H9 (cell line): ENCODE measurements at regions not wholly inside any gene's neighbourhood (a gene's known extent, or its start where the extent isn't known, plus 50 kb on each side); places are given as distances from the start of the nearest gene placed in this dataset.

ENCODE experiments used
- DNase-seq: peaks from one replicate; pipeline ENCODE4 v3.0.0-alpha.2; 2017
- H2AFZ ChIP-seq: one replicate; pipeline ENCODE4 v1.6.1; 2013; ENCODE audit warnings: mild to moderate bottlenecking, low read length, control low read depth, moderate library complexity
- H2AK5ac ChIP-seq: 2 replicates; pipeline ENCODE4 v1.6.1; 2013; ENCODE audit warnings: low read length, control low read depth, mixed read lengths; ENCODE audit not compliant: insufficient read length
- H2BK120ac ChIP-seq: one replicate; pipeline ENCODE4 v1.6.1; 2013; ENCODE audit warnings: low read depth, mild to moderate bottlenecking, low read length, control low read depth, inconsistent platforms; ENCODE audit not compliant: poor library complexity, severe bottlenecking
- H2BK12ac ChIP-seq: 2 replicates; pipeline ENCODE4 v1.6.1; 2013; ENCODE audit warnings: low read length, control low read depth, mixed read lengths, low read depth; ENCODE audit not compliant: insufficient read length
- H2BK15ac ChIP-seq: 2 replicates; pipeline ENCODE4 v1.6.1; 2013; ENCODE audit warnings: low read depth, low read length, control low read depth
- H2BK20ac ChIP-seq: one replicate; pipeline ENCODE4 v1.6.1; 2013; ENCODE audit warnings: low read depth, mild to moderate bottlenecking, low read length, control low read depth, inconsistent platforms; ENCODE audit not compliant: poor library complexity, severe bottlenecking
- H2BK5ac ChIP-seq: 2 replicates; pipeline ENCODE4 v1.6.1; 2013; ENCODE audit warnings: low read length, control low read depth, mixed read lengths; ENCODE audit not compliant: insufficient read length
- H3K14ac ChIP-seq: 2 replicates; pipeline ENCODE4 v1.6.1; 2013; ENCODE audit warnings: low read length, control low read depth; ENCODE audit not compliant: insufficient read depth
- H3K18ac ChIP-seq: 2 replicates; pipeline ENCODE4 v1.6.1; 2013; ENCODE audit warnings: low read depth, mild to moderate bottlenecking, mixed read lengths, low read length, control low read depth; ENCODE audit not compliant: insufficient read length
- H3K23ac ChIP-seq: 2 replicates; pipeline ENCODE4 v1.6.1; 2013; ENCODE audit warnings: low read length, control low read depth, mixed read lengths, low read depth; ENCODE audit not compliant: insufficient read length
- H3K23me2 ChIP-seq: 2 replicates; pipeline ENCODE4 v1.6.1; 2013; ENCODE audit warnings: low read depth, mild to moderate bottlenecking, mixed read lengths, low read length, control low read depth; ENCODE audit not compliant: insufficient read length, poor library complexity, severe bottlenecking
- H3K27ac ChIP-seq: 2 replicates; pipeline ENCODE4 v1.5.1; 2013; ENCODE audit warnings: low read length, control low read depth, mixed read lengths, low read depth; ENCODE audit not compliant: insufficient read length
- H3K27me3 ChIP-seq: 2 replicates; pipeline ENCODE4 v1.6.1; 2013; ENCODE audit warnings: low read length, control low read depth, inconsistent platforms; ENCODE audit not compliant: insufficient read depth
- H3K4ac ChIP-seq: 2 replicates; pipeline ENCODE4 v1.6.1; 2013; ENCODE audit warnings: low read depth, mild to moderate bottlenecking, control low read depth, inconsistent platforms, low read length, moderate library complexity
- H3K4me1 ChIP-seq: 2 replicates; pipeline ENCODE4 v1.6.1; 2013; ENCODE audit warnings: low read length, control low read depth, inconsistent platforms; ENCODE audit not compliant: insufficient read depth
- H3K4me2 ChIP-seq: 2 replicates; pipeline ENCODE4 v1.6.1; 2013; ENCODE audit warnings: low read length, control low read depth, mixed read lengths; ENCODE audit not compliant: insufficient read length, insufficient read depth
- H3K56ac ChIP-seq: 2 replicates; pipeline ENCODE4 v1.6.1; 2013; ENCODE audit warnings: low read depth, mild to moderate bottlenecking, mixed read lengths, low read length, control low read depth; ENCODE audit not compliant: insufficient read length
- H3K79me1 ChIP-seq: 2 replicates; pipeline ENCODE4 v1.6.1; 2013; ENCODE audit warnings: low read depth, mild to moderate bottlenecking, moderate library complexity, low read length, control low read depth, inconsistent platforms; ENCODE audit not compliant: insufficient read depth, poor library complexity, severe bottlenecking
- H3K79me2 ChIP-seq: 2 replicates; pipeline ENCODE4 v1.6.1; 2013; ENCODE audit warnings: low read length, control low read depth, inconsistent platforms; ENCODE audit not compliant: insufficient read depth
- H3K9ac ChIP-seq: 2 replicates; pipeline ENCODE4 v1.6.1; 2013; ENCODE audit warnings: low read length, control low read depth, mixed read lengths; ENCODE audit not compliant: insufficient read length; ENCODE audit errors: extremely low read depth
- H3K9me3 ChIP-seq: one replicate; pipeline ENCODE4 v1.6.1; 2013; ENCODE audit warnings: low read depth, low read length, inconsistent platforms; ENCODE audit not compliant: control insufficient read depth
- H3T11ph ChIP-seq: one replicate; pipeline ENCODE4 v1.6.1; 2013; ENCODE audit warnings: mild to moderate bottlenecking, low read length, control low read depth, inconsistent platforms
- H4K20me1 ChIP-seq: one replicate; pipeline ENCODE4 v1.6.1; 2013; ENCODE audit not compliant: control insufficient read depth, insufficient read length, insufficient read depth
- H4K5ac ChIP-seq: 2 replicates; pipeline ENCODE4 v1.6.1; 2013; ENCODE audit warnings: low read depth, mild to moderate bottlenecking, mixed read lengths, low read length, control low read depth; ENCODE audit not compliant: insufficient read length
- H4K8ac ChIP-seq: replicated peaks from 2 replicates; pipeline ENCODE4 v1.6.1; 2013; ENCODE audit warnings: low read length, control low read depth, mixed read lengths, low read depth; ENCODE audit not compliant: insufficient read length
- H4K91ac ChIP-seq: 2 replicates; pipeline ENCODE4 v1.6.1; 2013; ENCODE audit warnings: low read depth, mild to moderate bottlenecking, moderate library complexity, mixed read lengths, low read length, control low read depth; ENCODE audit not compliant: insufficient read length
- H3K27ac Mint-ChIP-seq, 3 experiments: 2 replicates in 2 of 3; 3 replicates in 1 of 3; pipeline ENCODE4 v1.8.0; 2020 to 2021; ENCODE audit warnings: mixed read lengths in 3 of 3, mild to moderate bottlenecking in 1 of 3, moderate library complexity in 1 of 3
- H3K27me3 Mint-ChIP-seq: 2 replicates; pipeline ENCODE4 v1.8.0; 2021; ENCODE audit warnings: low read depth, mild to moderate bottlenecking, moderate library complexity, mixed read lengths
- H3K36me3 Mint-ChIP-seq, 3 experiments: 2 replicates in 2 of 3; 3 replicates in 1 of 3; pipeline ENCODE4 v1.8.0; 2020 to 2021; ENCODE audit warnings: low read depth in 3 of 3, mixed read lengths in 3 of 3; ENCODE audit not compliant: insufficient read depth in 1 of 3
- H3K4me1 Mint-ChIP-seq, 2 experiments: 2 replicates each; pipeline ENCODE4 v1.8.0; 2020; ENCODE audit warnings: mixed read lengths in 2 of 2
- H3K4me3 Mint-ChIP-seq, 2 experiments: 2 replicates in 1 of 2; 3 replicates in 1 of 2; pipeline ENCODE4 v1.8.0; 2020 to 2021; ENCODE audit warnings: mild to moderate bottlenecking in 2 of 2, mixed read lengths in 2 of 2, moderate library complexity in 1 of 2
- H3K9me3 Mint-ChIP-seq, 2 experiments: 2 replicates in 1 of 2; 3 replicates in 1 of 2; pipeline ENCODE4 v1.8.0; 2020; ENCODE audit warnings: mild to moderate bottlenecking in 2 of 2, mixed read lengths in 2 of 2, moderate library complexity in 1 of 2
- WGBS: extraction: QIAGEN DNeasy Blood & Tissue Kit; methylation state at CpG from one replicate; pipeline ENCODE4 v1.1.7; 2013; ENCODE audit warnings: missing lambda C conversion rate, low lambda C conversion rate, mixed read lengths; ENCODE audit not compliant: insufficient read length; ENCODE audit errors: extremely low coverage; 5-methylcytosine and 5-hydroxymethylcytosine counted together
- TF ChIP-seq, protein P1 (sequence below): fragments of 200-600 bp; sonication (generic); conservative IDR thresholded peaks from 3 replicates; pipeline ENCODE4 v1.8.0; 2021; ENCODE audit warnings: antibody characterized with exemption, mild to moderate bottlenecking

- Histone ChIP-seq H3K4me1 (no peaks in the 10 kb centered on the region), H3K79me1 (no peaks in the 10 kb centered on the region), H4K91ac (no peak overlapping the region), H3K27me3 (no peaks in the 10 kb centered on the region), H3T11ph (no peak overlapping the region), H4K8ac (no peak overlapping the region), H2BK5ac (no peak overlapping the region), H2BK15ac (no peak overlapping the region), H2BK12ac (no peak overlapping the region), H3K23me2 (no peaks in the 10 kb centered on the region), H3K56ac (no peak overlapping the region), H3K4me2 (no peak overlapping the region), H3K9ac (no peak overlapping the region), H3K23ac (no peak overlapping the region), H3K79me2 (no peaks in the 10 kb centered on the region), H3K9me3 (no peaks in the 10 kb centered on the region), H2BK120ac (no peak overlapping the region), H4K20me1 (no peaks in the 10 kb centered on the region), H2AK5ac (no peak overlapping the region), H3K14ac (no peak overlapping the region), H2BK20ac (no peak overlapping the region), H3K4ac (no peak overlapping the region), H3K27ac (no peak overlapping the region), H2AFZ (no peak overlapping the region), H4K5ac (no peak overlapping the region), H3K18ac (no peak overlapping the region)
- TF ChIP-seq, protein P1, sequence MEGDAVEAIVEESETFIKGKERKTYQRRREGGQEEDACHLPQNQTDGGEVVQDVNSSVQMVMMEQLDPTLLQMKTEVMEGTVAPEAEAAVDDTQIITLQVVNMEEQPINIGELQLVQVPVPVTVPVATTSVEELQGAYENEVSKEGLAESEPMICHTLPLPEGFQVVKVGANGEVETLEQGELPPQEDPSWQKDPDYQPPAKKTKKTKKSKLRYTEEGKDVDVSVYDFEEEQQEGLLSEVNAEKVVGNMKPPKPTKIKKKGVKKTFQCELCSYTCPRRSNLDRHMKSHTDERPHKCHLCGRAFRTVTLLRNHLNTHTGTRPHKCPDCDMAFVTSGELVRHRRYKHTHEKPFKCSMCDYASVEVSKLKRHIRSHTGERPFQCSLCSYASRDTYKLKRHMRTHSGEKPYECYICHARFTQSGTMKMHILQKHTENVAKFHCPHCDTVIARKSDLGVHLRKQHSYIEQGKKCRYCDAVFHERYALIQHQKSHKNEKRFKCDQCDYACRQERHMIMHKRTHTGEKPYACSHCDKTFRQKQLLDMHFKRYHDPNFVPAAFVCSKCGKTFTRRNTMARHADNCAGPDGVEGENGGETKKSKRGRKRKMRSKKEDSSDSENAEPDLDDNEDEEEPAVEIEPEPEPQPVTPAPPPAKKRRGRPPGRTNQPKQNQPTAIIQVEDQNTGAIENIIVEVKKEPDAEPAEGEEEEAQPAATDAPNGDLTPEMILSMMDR, result no peak
- Mint-ChIP-seq H3K27ac (no peak overlapping the region; a peak in 1 of 7 replicates), H3K27me3 (no peaks in the 10 kb centered on the region), H3K4me1 (peaks cover 0 to 3% of the 10 kb centered on the region in 2 experiments; a peak in 1 of 4 replicates), H3K4me3 (no peak overlapping the region), H3K9me3 (no peaks in the 10 kb centered on the region; a peak in 1 of 5 replicates), H3K36me3 (no peaks in the 10 kb centered on the region; a peak in 1 of 7 replicates)
- no peak for DNase-seq
- no CpG with 5 or more reads among the region's 2 CpGs for WGBS
Observed at GRCh38 chr6:135603249-135603648, 105.7 kb upstream of the AHI1 start.
